A549 (cell line): ENCODE measurements at regions not wholly inside any gene's neighbourhood (a gene's known extent, or its start where the extent isn't known, plus 50 kb on each side); places are given as distances from the start of the nearest gene placed in this dataset.

ENCODE experiments used
- CTCF ChIP-seq: fragments of >200 bp; sonication (Bioruptor Twin); formaldehyde crosslinking; IDR thresholded peaks from 3 replicates; pipeline ENCODE4 v1.5.1; 2016
- HDAC2 ChIP-seq: fragments of 200-600 bp; sonication (generic); IDR thresholded peaks from 2 replicates; pipeline ENCODE4 v1.6.1; 2016
- POLR2A ChIP-seq: IDR thresholded peaks from 2 replicates; pipeline ENCODE4 v1.6.1; 2012; ENCODE audit warnings: mild to moderate bottlenecking, low read length
- RAD21 ChIP-seq, 2 experiments: fragments of >200 bp in 1 of 2; sonication (Bioruptor Twin) in 1 of 2; formaldehyde crosslinking in 1 of 2; IDR thresholded peaks in 1 of 2; conservative IDR thresholded peaks in 1 of 2; 2 replicates in 1 of 2; 3 replicates in 1 of 2; pipeline ENCODE4 v1.6.1; 2012 to 2018; ENCODE audit warnings: inconsistent platforms in 1 of 2

- TF ChIP-seq POLR2A (no peak), RAD21 (conservative IDR thresholded peaks at IDR 0.05 in 1 of 2, IDR thresholded peaks at IDR 0.05 in 1 of 2) (no peak), HDAC2 (no peak), CTCF (no peak)
Observed at GRCh38 chr1:4602462-4603294, 51.7 kb upstream of the AJAP1 start.
